Thymus (tissue), 11 donors: ENCODE measurements at regions not wholly inside any gene's neighbourhood (a gene's known extent, or its start where the extent isn't known, plus 50 kb on each side); places are given as distances from the start of the nearest gene placed in this dataset.

ENCODE experiments used
- DNase-seq, 9 donors: peaks; one replicate each; pipeline ENCODE4 v3.0.0-alpha.2; 2013; ENCODE audit warnings: low spot score in 9 of 9, low read depth in 6 of 9, missing footprints in 1 of 9
- H3K27ac ChIP-seq, 2 donors: one replicate each; pipeline ENCODE4 v1.5.1; 2013; ENCODE audit warnings: control low read depth in 1 of 2, low read depth in 1 of 2, low read length in 1 of 2, mild to moderate bottlenecking in 1 of 2, moderate library complexity in 1 of 2
- H3K27me3 ChIP-seq, 2 donors: one replicate each; pipeline ENCODE4 v1.5.1; 2013; ENCODE audit warnings: low read length in 1 of 2; ENCODE audit not compliant: control insufficient read depth in 2 of 2, insufficient read depth in 1 of 2
- H3K36me3 ChIP-seq, 2 donors: one replicate each; pipeline ENCODE4 v1.5.1; 2013; ENCODE audit warnings: low read length in 1 of 2, mild to moderate bottlenecking in 1 of 2, moderate library complexity in 1 of 2; ENCODE audit not compliant: control insufficient read depth in 2 of 2, insufficient read depth in 2 of 2
- H3K4me1 ChIP-seq, 2 donors: one replicate each; pipeline ENCODE4 v1.5.1; 2013; ENCODE audit warnings: low read length in 2 of 2; ENCODE audit not compliant: control insufficient read depth in 2 of 2, insufficient read depth in 2 of 2
- H3K4me3 ChIP-seq, 2 donors: one replicate each; pipeline ENCODE4 v1.5.1; 2013; ENCODE audit warnings: low read length in 2 of 2, control low read depth in 1 of 2, mild to moderate bottlenecking in 1 of 2
- H3K9me3 ChIP-seq, 2 donors: one replicate each; pipeline ENCODE4 v1.5.1; 2013; ENCODE audit warnings: low read length in 1 of 2, mild to moderate bottlenecking in 1 of 2; ENCODE audit not compliant: control insufficient read depth in 2 of 2, insufficient read depth in 1 of 2
- WGBS: extraction: QIAGEN DNeasy Blood & Tissue Kit; methylation state at CpG from one replicate; pipeline ENCODE4 v1.1.7; 2013; 5-methylcytosine and 5-hydroxymethylcytosine counted together
- donor health status: healthy.

DNA sequence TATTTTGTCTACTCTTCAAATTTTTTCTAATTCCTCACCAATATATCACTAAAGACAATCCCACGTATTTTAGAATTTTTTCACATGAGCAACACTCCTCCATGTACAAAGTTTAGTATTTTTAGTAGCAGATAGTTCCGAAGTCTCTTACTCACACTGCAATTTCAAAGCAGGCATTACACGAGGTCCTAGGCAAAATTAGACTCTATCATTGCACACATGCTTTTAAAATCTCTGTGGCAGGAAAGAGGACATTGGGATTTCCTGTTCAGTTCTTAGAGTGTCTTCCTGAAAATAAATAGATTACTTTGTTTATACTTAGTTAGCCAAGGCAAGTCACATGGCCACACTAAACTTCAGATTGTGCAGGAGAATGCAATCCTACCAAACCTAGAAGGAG, 847.7 kb downstream of the ROBO2 start:
- WGBS: 64% methylated on average over 3 of the region's 3 CpGs
- Histone ChIP-seq H3K4me1 (no peaks in the 10 kb centered on the region), H3K27me3 (no peaks in the 10 kb centered on the region), H3K4me3 (no peak overlapping the region), H3K36me3 (no peaks in the 10 kb centered on the region), H3K27ac (no peak overlapping the region), H3K9me3 (no peaks in the 10 kb centered on the region)
- DNase-seq: no peak

DNA sequence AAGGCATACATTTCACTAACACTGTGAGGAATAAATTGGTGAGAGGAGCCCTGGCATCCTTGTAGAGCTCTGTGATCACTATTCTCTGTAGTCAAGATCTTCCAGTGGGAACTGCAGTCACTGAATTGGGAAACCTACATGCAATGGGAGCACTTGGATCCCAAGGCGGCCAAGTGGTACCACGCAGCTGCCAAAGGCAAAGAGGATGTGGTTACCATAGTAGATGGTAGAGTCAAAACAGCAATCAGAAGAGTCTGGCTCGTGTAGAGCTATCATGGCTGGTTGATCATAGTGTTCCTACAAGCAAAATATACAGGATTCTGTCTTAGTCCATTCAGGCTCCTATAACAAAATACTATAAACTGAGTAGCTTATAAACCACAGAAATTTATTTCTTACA, 849.7 kb downstream of the ROBO2 start:
- 87% methylated on average over 3 of the region's 3 CpGs for WGBS
- H3K27me3 ChIP-seq: no peaks in the 10 kb centered on the region
- H3K4me1 ChIP-seq: no peaks in the 10 kb centered on the region
- H3K9me3 ChIP-seq: no peaks in the 10 kb centered on the region
- H3K4me3 ChIP-seq: no peak overlapping the region
- H3K36me3 ChIP-seq: no peaks in the 10 kb centered on the region
- H3K27ac ChIP-seq: no peak overlapping the region
- no peak for DNase-seq

DNA sequence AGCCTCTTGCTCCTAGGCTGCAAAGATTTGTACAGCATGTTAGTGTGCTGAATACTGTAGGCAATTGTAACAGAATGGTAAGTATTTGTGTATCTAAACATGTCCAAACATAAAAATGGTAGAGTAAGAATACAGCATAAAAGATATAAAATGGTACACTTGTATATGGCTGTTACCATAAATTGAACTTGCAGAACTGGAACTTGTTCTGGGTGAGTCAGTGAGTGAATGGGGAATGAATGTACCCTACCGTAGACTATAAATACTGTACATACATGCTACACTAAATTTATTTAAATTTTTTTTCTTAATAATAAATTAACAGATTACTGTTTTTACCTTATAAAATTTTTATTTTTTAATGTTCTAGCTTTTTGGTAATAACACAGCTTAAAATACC, 858.7 kb downstream of the ROBO2 start:
- Histone ChIP-seq H3K4me1 (no peaks in the 10 kb centered on the region), H3K27ac (no peak overlapping the region), H3K9me3 (no peaks in the 10 kb centered on the region), H3K27me3 (no peaks in the 10 kb centered on the region), H3K36me3 (no peaks in the 10 kb centered on the region), H3K4me3 (no peak overlapping the region)
- 95% methylated on average over 1 of the region's 1 CpG for WGBS
- no peak for DNase-seq

DNA sequence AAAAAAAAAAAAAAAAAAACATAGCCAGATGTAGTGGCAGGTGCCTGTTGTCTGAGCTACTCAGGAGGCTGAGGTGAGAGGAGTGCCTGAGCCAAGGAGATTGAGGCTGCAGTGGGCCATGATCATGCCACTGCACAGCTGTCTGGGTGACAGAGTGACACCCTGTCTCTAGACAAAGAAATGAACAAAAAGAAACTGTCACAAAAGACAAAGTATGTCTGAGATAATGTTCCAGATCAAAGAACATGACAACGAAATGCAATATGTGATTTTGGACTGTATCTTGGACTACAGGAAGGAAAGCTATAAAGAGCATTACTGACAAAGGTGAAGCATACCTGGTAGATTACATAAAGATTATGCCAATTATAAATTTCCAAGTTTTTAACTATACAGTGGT, 862.8 kb downstream of the ROBO2 start:
- DNase-seq: no peak
- Histone ChIP-seq H3K4me3 (no peak overlapping the region), H3K36me3 (no peaks in the 10 kb centered on the region), H3K27ac (no peak overlapping the region), H3K9me3 (no peaks in the 10 kb centered on the region), H3K4me1 (no peaks in the 10 kb centered on the region), H3K27me3 (no peaks in the 10 kb centered on the region)
- WGBS: 70% methylated on average over 1 of the region's 1 CpG

DNA sequence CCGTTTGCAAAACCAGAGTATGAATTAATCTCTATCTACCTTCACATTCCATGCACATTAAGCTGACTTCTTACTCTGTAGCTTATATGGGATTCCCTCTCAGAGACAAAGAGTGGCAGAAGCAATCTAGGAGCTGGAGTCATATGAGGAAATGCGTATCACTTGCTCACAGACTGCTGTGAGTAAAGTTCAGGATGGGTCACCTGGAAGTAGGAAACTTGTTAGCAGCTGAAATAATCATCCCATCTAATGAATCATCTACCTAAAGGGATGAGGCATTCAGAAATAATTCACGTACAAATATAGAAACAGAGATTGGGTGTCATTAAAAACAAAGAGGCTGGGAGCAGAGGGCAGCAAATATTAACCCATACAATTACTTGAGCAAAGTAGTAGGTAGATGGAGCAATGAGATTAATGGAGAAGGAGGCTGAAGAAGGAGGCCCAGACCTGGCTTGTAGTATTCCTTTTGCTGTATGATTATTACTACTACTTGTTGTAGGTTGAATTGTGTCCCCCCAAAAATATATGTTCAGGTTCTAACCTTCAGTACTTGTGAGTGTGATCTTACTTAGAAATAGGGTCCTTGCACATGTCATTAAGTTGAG, 866.3 kb downstream of the ROBO2 start:
- no peaks in the 10 kb centered on the region for H3K27me3 ChIP-seq
- no peaks in the 10 kb centered on the region for H3K36me3 ChIP-seq
- H3K9me3 ChIP-seq: no peaks in the 10 kb centered on the region
- no peaks in the 10 kb centered on the region for H3K4me1 ChIP-seq
- 98% methylated on average over 3 of the region's 3 CpGs for WGBS
- H3K27ac ChIP-seq: no peak overlapping the region
- no peak overlapping the region for H3K4me3 ChIP-seq
- no peak for DNase-seq

DNA sequence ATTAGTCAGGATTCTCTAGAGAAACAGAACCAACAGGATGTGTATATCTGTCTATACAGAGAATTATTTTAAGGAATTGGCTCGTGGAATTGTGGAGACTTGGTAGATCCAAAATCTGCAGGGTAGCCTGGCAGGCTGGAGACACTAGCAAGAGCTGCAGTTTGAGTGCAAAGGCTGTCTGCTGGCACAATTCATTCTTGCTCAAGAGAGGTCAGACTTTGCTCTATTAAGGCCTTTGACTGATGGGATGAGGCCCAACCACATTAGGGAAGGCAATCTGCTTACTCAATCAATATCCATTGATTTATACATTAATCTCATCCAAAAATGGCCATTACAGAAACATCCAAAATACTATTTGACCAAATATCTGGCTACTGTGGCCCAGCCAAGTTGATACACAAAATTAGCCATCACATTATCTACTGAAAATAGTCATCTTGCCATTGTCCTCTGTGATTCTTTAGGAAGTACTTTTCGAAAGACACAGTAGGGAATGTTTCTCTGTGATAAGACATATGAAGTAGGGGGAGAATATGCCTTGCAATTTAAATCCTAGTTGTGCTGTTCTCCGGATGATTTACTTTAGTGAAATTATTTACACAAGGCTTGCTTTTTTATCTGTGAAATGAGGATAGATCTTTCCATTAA, 873.8 kb downstream of the ROBO2 start:
- Histone ChIP-seq H3K27me3 (no peaks in the 10 kb centered on the region), H3K9me3 (no peaks in the 10 kb centered on the region), H3K27ac (no peak overlapping the region), H3K4me1 (no peaks in the 10 kb centered on the region), H3K36me3 (no peaks in the 10 kb centered on the region), H3K4me3 (no peak overlapping the region)
- WGBS: 81% methylated on average over 3 of the region's 3 CpGs
- DNase-seq: no peak

DNA sequence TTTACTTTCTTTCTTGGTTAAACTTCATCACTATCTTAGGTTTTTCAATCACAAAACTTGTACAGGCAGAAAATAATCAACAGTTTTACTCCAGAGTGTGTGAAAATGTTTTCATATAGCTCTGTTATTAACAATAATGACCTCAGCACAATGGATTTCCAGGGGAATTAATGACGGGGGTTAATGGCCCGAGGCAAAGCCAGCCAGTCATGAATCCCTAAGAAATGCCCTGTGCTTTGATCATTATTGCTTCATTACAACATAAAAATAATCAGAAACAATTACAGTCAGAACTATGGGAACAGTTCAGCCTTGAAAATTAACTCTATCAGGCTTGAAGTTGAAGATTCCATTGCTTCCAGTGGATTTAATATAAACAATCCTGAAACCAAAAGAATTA, 875.4 kb downstream of the ROBO2 start:
- peaks cover 0 to 3% of the 10 kb centered on the region in 2 donors for H3K9me3 ChIP-seq
- WGBS: 88% methylated on average over 2 of the region's 2 CpGs
- H3K27ac ChIP-seq: no peak overlapping the region
- no peak overlapping the region for H3K4me3 ChIP-seq
- no peaks in the 10 kb centered on the region for H3K36me3 ChIP-seq
- no peaks in the 10 kb centered on the region for H3K4me1 ChIP-seq
- DNase-seq: no peak
- H3K27me3 ChIP-seq: no peaks in the 10 kb centered on the region

DNA sequence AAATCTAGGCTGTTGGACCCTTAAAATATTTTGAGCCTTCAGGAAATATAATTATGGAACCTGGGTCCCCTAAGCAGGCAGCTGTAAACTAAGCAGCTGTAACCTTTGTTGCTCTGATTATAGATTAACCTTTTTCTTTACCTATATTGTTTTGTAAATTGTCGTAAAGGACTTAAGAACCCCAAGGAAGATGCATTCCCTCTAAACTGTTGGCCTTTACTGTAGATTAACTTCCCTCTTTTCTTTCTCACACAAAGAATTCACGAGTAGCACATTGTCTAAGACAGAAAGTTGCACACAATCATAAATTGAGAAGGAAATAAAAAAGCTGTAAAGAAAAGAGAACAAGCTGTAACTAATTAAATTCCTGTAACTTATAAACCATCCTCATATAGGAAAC, 877.3 kb downstream of the ROBO2 start:
- Histone ChIP-seq H3K4me1 (no peaks in the 10 kb centered on the region), H3K27ac (no peak overlapping the region), H3K9me3 (peaks cover 0 to 8% of the 10 kb centered on the region in 2 donors), H3K36me3 (no peaks in the 10 kb centered on the region), H3K27me3 (no peaks in the 10 kb centered on the region), H3K4me3 (no peak overlapping the region)
- DNase-seq: no peak
- 77% methylated on average over 2 of the region's 2 CpGs for WGBS

DNA sequence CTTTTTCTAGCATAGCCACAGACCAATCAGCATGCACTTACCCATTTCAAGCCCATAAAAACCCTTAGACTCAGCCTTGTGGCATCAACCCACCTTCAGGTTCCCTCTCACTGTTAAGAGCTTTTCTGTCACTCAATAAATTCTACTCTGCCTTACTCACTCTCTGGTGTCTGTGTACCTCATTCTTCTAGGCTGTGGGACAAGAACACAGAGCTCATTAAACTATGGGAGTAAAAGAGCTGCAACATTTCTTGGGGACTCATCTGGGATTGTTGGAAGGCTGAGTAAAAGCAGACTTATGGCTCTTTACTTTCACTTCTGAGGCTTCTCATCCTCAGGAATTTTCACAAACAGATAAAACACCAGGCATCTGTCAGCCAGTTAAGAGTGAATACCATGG, 879.3 kb downstream of the ROBO2 start:
- no peak for DNase-seq
- H3K4me1 ChIP-seq: no peaks in the 10 kb centered on the region
- peaks cover 0 to 8% of the 10 kb centered on the region in 2 donors for H3K9me3 ChIP-seq
- H3K36me3 ChIP-seq: no peaks in the 10 kb centered on the region
- no peak overlapping the region for H3K27ac ChIP-seq
- no peak overlapping the region for H3K4me3 ChIP-seq
- H3K27me3 ChIP-seq: no peaks in the 10 kb centered on the region
